Retinal pigment epithelial cell (primary cell): ENCODE measurements at regions not wholly inside any gene's neighbourhood (a gene's known extent, or its start where the extent isn't known, plus 50 kb on each side); places are given as distances from the start of the nearest gene placed in this dataset.

Source experiments
- DNase-seq: peaks from one replicate; pipeline ENCODE4 v3.0.0-alpha.2; 2010; ENCODE audit warnings: low read depth
- H3K4me3 ChIP-seq: 2 replicates; pipeline ENCODE4 v1.5.1; 2011; ENCODE audit warnings: mild to moderate bottlenecking, low read length, control low read depth, moderate library complexity
- CTCF ChIP-seq: conservative IDR thresholded peaks from 2 replicates; pipeline ENCODE4 v1.5.1; 2011; ENCODE audit warnings: low read depth, low read length, control low read depth, inconsistent platforms

GRCh38 chr18:38046651-38047050 lies 481.1 kb upstream of the CELF4 start:
- TF ChIP-seq CTCF, result no peak
- H3K4me3 ChIP-seq, result no peak overlapping the region
- DNase-seq, result no peak

GRCh38 chr18:38045845-38046244 lies 480.2 kb upstream of the CELF4 start:
- no peak for DNase-seq
- no peak for TF ChIP-seq CTCF
- no peak overlapping the region for H3K4me3 ChIP-seq

GRCh38 chr18:38042211-38042890 lies 476.8 kb upstream of the CELF4 start:
- H3K4me3 ChIP-seq, result no peak overlapping the region
- no peak for DNase-seq
- TF ChIP-seq CTCF, result no peak

- no peak for DNase-seq
- H3K4me3 ChIP-seq, result no peak overlapping the region
- no peak for TF ChIP-seq CTCF
Measured at GRCh38 chr18:38038242-38038641, 472.6 kb upstream of the CELF4 start.

- no peak for DNase-seq
- no peak for TF ChIP-seq CTCF
- no peak overlapping the region for H3K4me3 ChIP-seq
Measured at GRCh38 chr18:38035193-38035592, 469.6 kb upstream of the CELF4 start.

GRCh38 chr18:38033282-38033681 lies 467.7 kb upstream of the CELF4 start:
- DNase-seq, result no peak

More at GRCh38 chr18:38033282-38033681, 467.7 kb upstream of the CELF4 start:
- TF ChIP-seq CTCF, result no peak
- no peak overlapping the region for H3K4me3 ChIP-seq
